Left colon (tissue), 2 donors: ENCODE measurements at regions not wholly inside any gene's neighbourhood (a gene's known extent, or its start where the extent isn't known, plus 50 kb on each side); places are given as distances from the start of the nearest gene placed in this dataset.

Experiments used
- ATAC-seq: fragments of 200-7000 bp; cut with Tn5 transposase; one replicate; pipeline ENCODE4 v1.9.1; 2020; ENCODE audit warnings: mild to moderate bottlenecking, moderate library complexity
- DNase-seq, 2 donors: peaks; one replicate each; pipeline ENCODE4 v3.0.0-alpha.2; 2020
- intact Hi-C, 2 donors: fragments of 100-400 bp; cut with DNase I in 1 of 2; cut with micrococcal nuclease in 1 of 2; formaldehyde crosslinking; loops; one replicate each; pipeline versions ENCODE4 v1.11.2 to v1.14.0; 2022; cut with DNase I, micrococcal nuclease
- donor health status: DM: no; HTN: no; CAD: no.
- donor health status: DM: yes; HTN: yes; CAD: no.

DNA sequence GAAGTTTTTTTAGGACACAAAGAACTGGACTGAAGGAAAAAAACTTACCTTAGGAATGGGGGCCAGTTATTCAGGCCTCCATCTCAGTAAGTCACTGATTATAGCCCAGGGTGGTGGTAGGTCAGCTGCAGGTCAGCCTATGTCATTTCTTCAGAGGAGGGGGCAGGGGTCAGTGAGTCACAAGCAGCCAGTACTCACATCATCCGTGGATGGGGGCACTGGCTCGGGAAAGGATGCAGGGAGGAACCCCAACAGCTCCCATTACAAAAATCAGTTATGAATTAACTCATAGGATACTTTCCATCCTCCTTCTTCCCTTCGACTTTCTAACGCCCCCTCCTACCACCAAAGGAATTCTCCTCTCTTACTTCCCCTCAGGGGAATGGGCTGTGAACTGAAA, 578.3 kb downstream of the PDCD6IP start:
- DNase-seq = no peak
- intact Hi-C loops = no loop called here
- no peak for ATAC-seq

- intact Hi-C loops = no loop called here
- ATAC-seq = peak; percentile 97
- DNase-seq = peak; percentile 73 to 76
These were observed 579.5 kb downstream of the PDCD6IP start for GRCh38 chr3:34377961-34378360.

DNA sequence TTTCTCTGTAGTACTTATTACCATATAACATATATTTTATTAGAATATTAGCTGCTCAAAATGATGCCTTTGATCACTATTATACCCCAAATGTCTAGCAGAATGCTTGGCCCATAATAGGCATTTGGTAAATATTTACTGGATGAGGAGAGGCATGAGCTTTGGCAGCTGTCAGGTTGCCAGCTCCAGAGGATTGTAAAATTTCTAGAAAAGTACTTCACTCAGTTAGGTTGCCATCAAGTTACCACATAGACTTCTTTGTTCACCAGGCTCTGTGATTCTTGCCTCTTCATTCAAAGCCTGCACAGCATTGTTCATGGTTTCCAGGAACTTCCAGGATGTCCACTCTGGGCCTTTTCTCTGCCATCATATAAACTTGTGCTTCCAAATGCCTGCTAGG, 582.8 kb downstream of the PDCD6IP start:
- DNase-seq (peak; percentile 49 to 55), ATAC-seq (peak; percentile 54)
- intact Hi-C loops = no loop called here

DNA sequence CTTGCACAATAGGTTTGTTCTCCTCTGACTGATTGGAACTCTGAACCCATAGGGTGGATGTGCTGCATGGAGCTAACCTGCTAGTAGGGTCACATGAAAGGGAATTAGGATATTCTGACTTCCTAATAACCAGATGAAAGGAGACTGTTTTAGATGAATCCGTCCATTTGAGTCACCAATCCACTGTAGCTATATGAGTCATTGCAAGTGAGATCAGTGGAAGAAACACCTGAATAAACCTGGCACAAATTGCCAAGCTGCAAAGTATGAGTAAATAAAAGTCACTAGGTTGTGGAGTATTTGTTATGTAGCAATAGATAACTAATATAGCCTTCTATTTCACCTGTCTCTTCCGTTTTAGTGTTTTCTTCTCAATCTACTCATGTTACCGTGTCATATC, 584.4 kb downstream of the PDCD6IP start:
- DNase-seq (no peak), ATAC-seq (peak; percentile 36)
- intact Hi-C loops = no loop called here

GRCh38 chr3:34386309-34386708, 587.9 kb downstream of the PDCD6IP start:
- DNase-seq (no peak), ATAC-seq (peak; percentile 63)
- intact Hi-C loops = no loop called here

- ATAC-seq (peak; percentile 34), DNase-seq (no peak)
- intact Hi-C loops = no loop called here
These were observed 589.6 kb downstream of the PDCD6IP start for GRCh38 chr3:34387826-34388564.

DNA sequence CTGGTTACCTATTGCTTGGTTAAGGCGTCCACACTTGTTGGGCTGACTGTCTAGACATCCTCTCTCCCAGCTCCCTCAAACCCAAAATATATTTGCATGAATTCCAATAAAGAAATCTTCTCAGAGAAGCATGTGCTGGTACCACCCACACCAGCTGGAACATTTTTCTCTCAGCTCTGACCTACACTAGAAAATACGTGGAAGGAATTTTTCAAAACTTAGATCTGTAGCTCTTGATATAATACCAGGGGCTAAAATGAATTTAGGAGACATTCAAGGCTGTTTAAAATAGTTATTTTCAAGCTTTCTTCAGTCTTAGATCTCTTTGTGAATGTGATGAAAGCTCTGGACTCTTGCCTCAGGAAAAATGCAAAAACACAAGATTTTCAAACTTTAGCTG, 590.4 kb downstream of the PDCD6IP start:
- ATAC-seq (no peak), DNase-seq (no peak)
- intact Hi-C loops = no loop called here

DNA sequence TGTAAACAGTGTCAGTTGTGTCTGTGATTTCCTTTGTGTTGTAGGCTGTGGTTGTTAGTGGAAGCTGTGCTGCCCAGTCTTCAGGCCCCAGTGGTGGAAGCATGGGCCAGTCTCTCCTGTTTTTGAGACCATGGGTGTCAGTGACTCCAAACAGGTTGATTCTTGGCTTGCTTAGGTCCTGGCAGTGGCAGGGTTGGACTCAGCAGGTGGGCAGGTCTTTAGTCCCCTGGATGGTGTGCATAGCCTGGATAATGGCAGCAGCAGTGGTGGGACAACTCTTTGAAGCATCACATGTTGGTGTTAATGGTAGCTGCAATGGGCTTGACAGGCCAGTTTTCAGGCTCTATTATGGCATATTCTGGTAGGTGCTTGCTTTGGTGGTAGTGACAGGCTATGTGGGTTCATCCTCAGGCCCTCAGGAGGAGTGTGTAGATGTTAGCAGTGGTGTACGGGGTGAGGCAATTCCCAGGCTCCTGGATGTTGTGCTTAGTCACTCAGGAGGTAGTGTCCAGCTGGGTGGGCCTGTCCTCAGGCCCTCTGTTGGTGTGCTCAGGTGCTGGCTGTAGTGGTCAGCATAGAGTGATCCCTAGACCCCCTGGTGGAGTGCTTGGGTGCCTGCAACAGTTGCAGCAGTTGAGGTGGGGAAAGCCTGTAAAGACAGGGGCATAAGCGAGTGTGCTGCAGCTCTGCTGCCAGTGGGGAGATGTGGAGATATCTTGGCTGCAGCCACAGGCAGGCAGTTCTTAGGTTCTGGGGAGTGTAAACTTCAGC, 596.7 kb downstream of the PDCD6IP start:
- no peak for DNase-seq
- intact Hi-C loops = no loop called here
- no peak for ATAC-seq

DNA sequence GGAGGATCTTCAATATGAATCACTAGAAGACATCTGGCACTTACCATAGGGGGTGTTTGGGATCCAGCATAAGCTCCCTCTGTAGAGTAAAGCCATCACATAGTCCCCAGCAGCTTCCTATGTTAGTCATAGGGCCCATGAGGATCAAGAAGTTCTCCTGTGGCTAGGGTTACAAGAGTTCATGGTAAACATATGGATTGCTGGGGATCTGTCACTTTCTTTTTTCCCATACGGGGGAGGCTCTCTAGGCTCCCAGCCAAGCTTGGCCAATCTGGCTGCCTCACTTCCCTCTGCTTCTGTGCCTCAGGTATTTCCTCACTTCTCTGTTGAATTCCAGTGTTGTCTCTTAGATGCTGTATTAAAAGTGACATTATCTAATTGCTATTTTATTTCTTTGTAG, 597.9 kb downstream of the PDCD6IP start:
- DNase-seq = no peak
- intact Hi-C loops = no loop called here
- ATAC-seq = no peak

DNA sequence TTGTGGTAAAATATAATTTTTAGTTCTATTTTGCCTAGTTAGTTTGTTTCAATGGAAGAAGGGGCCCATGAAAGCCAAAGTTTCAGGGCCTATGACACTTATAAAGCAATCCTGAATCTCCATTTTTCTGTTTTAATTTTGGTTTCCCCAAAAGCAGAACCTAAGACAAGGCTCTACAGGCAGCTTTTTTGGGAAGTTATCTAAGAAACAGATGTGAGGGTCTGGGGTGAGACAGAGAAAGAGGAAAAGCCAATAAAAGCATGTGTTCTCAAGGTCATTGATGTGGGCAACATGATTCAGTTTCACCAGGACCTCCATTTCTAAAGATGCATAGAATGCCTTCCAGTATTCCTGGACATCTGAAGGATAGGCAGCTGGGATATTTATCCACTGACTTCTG, 598.5 kb downstream of the PDCD6IP start:
- intact Hi-C loops = no loop called here
- DNase-seq = no peak
- no peak for ATAC-seq

- DNase-seq (no peak), ATAC-seq (no peak)
- intact Hi-C loops = no loop called here
These were observed 601.0 kb downstream of the PDCD6IP start for GRCh38 chr3:34399401-34399800.

DNA sequence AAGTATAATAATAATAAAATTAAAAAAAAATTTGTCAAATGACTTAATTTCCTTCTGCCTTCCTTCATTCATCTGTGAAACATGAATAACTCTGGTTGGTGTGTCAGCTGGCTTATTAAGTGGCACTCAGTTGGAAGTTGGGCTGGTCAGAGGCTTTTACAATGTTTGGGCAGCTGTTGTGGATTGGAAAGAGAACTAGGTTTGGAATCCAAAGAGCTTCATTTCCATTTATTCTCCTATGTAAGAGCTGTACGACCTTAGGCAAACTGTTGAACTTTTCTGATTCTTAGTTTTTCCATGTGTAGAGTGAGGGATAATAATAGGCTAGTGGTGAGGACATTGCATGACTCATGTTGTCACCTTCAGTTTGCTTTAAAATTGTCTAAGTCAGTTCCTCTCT, 606.7 kb downstream of the PDCD6IP start:
- ATAC-seq (no peak), DNase-seq (no peak)
- intact Hi-C loops = no loop called here

GRCh38 chr3:34407281-34407680, 608.9 kb downstream of the PDCD6IP start:
- ATAC-seq (no peak), DNase-seq (no peak)
- intact Hi-C loops = no loop called here

- ATAC-seq (no peak), DNase-seq (no peak)
- intact Hi-C loops = no loop called here
These were observed 609.7 kb downstream of the PDCD6IP start for GRCh38 chr3:34408088-34408487.

DNA sequence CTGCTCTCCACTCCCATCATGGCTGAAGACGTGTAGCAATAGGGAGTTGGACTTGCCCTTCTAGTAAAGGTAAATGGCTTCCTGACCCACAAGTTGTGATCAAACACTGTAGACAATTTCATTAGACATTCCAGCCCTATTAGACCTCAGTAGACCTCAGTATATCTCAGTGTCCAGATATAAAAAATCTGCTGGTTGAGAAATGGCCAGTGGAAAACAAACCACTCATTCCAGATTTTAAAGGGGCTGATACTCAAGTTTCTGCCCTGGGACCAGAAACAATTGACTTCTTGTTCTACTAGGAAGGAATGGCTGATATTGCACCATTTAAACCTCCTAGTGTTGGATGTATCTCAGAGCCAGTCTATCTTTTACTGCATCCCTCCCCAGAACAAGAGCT, 613.2 kb downstream of the PDCD6IP start:
- ATAC-seq (no peak), DNase-seq (no peak)
- intact Hi-C loops = no loop called here

DNA sequence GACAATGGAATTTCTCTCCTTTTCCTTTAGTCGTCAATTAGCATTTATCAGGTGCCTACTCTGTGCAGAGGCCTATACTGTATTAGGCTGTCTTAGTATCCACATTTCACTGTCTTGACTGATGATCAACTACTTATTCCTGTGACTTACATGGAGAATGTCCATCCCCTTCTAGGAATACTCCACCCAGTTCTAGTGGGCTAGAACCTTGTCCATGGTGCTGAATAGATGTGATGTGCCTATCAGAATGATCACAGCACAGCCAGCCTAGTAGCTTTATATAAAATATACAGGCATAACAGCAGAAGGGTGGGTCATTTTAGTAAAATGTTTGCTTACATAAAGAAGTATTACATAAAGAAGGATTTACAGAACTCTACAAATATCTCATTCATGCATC, 621.4 kb downstream of the PDCD6IP start:
- no peak for DNase-seq
- intact Hi-C loops = no loop called here
- ATAC-seq = no peak

- intact Hi-C loops = no loop called here
- DNase-seq (no peak), ATAC-seq (no peak)
These were observed 623.3 kb downstream of the PDCD6IP start for GRCh38 chr3:34421762-34422161.

- intact Hi-C loops = no loop called here
- DNase-seq = no peak
- no peak for ATAC-seq
These were observed 641.4 kb downstream of the PDCD6IP start for GRCh38 chr3:34439796-34440195.

DNA sequence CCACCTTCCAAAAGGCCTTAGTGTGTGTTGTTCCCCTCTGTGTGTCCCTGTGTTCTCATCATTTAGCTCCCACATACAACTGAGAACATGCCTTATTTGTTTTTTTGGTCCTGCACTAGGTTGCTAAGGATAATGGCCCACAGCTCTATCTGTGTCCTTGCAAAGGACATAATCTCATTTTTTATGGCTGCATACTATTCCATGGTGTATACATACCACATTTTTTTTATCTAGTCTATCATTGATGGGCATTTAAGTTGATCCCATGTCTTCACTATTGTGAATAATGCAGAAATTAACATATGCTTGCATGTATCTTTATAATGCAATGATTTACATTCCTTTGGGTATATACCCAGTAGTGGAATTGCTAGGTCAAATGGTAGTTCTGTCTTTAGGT, 645.7 kb downstream of the PDCD6IP start:
- intact Hi-C loops = no loop called here
- no peak for DNase-seq
- ATAC-seq = no peak

- DNase-seq (no peak), ATAC-seq (no peak)
- intact Hi-C loops = no loop called here
These were observed 650.9 kb downstream of the PDCD6IP start for GRCh38 chr3:34449305-34449704.

DNA sequence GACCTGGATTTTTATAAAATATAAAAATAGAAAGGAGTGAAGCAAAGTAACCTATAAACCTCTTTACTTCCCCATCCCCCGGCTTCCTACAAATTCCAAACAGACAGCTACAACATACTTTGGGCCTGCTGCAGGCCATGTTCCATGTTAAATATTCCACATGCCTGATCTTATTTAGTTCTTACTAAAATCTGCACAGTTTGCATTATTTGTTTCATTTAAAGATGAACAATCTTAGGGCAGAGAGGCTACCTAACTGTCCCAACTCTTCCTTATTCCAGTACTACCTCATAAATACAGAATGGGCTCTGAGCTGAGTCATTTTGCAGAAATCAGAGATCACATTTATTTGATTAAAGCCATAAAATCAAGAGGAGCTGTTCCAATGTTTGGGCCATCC, 665.0 kb downstream of the PDCD6IP start:
- no peak for DNase-seq
- intact Hi-C loops = no loop called here
- ATAC-seq = no peak
